ENCODE measurements at regions not wholly inside any gene's neighbourhood (a gene's known extent, or its start where the extent isn't known, plus 50 kb on each side); places are given as distances from the start of the nearest gene placed in this dataset.

GRCh38 chr5:89885670-89886069, 523.9 kb downstream of the CETN3 start:
- no peak for TF ChIP-seq POLR2AphosphoS5 (IDR thresholded peaks at IDR 0.05; ENCODE audit: low read depth, low read length)
- TF ChIP-seq POLR2A (IDR thresholded peaks at IDR 0.05; ENCODE audit: low read depth, low read length) = no peak
- TF ChIP-seq TAF1 (IDR thresholded peaks at IDR 0.05; ENCODE audit: low read depth, low read length) = no peak
